ENCODE measurements at regions not wholly inside any gene's neighbourhood (a gene's known extent, or its start where the extent isn't known, plus 50 kb on each side); places are given as distances from the start of the nearest gene placed in this dataset.

DNA sequence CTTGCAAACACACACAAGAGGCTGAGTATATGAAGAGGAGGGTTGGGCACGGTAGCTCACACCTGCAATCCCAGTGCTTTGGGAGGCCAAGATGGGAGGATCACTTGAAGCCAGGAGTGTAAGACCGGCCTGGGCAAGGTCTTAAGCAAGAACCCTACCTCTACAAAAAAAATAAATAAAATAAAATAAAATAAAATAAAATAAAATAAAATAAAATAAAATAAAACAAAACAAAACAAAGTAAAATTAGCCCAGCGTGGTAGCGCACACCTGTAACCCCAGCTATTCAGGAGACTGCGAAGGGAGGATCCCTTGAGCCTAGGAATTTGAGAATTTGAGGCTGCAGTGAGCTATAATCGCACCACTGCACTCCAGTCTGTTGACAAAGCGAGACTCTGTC lies 337.9 kb downstream of the SHANK2 start:
- no peak for DNase-seq

- no peak for DNase-seq
Observed at GRCh38 chr11:70915158-70915985, 337.0 kb downstream of the SHANK2 start.

DNA sequence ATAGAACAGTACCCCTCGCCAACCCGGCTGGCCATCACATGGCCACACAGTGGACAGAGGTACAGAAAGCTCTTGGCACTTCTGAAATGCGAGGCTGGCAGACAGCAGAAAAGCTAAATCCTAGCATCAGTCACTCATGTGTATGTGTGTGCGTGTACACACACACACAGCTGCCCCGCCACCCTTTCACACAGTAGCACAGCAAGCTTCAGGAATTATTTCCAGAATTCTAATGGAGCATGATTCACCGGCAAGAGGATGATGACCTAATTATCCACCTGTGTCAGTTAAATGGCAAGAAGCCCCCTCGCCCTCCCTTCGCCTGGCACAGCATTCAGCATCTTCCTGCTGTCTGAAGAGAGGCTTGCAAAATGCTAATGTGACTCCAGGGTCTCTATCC lies 336.0 kb downstream of the SHANK2 start:
- DNase-seq = no peak

DNA sequence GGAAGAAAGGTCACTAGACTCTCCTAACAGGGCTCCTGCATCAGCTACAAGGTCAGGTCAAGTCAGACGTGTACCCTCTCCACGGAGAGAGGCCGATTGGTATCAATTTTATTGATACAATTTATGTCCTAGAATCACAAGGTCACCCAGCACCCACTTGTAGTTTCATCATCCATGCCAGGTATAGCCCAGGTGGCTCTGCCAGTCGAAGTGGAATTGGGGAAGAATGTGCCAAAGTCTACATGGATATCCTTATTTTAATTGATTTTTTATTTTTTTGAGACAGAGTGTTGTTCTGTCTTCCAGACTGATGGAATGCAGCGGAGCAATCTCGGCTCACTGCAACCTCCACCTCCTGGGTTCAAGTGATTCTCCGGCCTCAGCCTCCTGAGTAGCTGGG lies 334.1 kb downstream of the SHANK2 start:
- DNase-seq = no peak

DNA sequence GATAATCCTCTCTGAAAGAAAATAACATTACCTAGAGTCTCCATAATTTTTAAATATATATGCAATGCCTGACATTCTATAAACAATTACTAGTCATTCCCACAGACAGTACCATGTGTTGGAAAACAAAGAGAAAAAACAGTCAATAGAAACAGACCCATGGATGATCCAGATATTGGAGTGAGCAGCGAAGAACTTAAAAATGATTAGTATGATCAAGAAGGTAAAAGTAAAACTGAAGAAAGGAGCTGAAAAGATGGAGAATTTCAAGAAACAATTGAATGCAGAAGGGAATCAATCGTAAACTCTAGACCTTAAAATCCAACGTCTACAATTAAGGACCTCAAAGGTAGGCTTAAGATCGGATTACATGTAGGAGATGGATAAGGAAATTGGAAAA lies 330.6 kb downstream of the SHANK2 start:
- DNase-seq = no peak

DNA sequence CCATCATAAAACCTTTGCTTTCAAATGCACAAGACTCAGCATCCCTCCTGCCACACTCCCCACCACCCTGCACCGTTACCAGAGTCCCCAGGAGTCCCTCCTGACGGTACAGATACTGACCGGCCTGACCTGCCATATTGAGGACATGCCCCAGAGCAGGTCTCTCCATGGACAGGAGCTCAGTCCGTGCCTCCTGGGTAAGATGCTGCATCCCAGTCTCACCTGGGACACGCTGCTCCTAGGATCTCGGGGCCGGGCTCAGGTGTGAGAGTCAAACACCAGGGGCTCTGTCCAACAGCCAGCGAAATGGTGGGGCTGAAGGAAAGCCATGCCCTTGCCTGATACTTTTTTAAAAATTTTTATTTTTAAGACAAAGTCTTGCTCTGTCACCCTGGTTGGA lies 328.3 kb downstream of the SHANK2 start:
- DNase-seq = no peak

DNA sequence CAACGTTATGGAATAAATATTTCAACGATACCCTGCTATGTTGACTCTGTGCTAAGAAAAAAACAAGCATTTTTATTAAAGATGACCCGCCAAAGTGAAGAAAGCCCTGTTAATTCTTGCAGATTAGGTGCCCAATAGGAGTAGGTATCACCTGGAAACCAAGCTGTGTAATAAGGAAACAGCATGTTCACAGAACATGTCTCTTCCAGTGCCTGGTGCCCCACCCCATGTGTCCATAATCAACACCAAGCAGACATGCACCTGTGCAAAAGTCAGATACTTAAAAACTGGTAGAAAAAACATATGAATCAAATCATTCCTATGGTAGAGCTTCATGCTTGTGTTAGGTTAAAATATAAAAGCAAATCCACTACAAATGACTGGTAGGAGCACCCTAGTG lies 327.1 kb downstream of the SHANK2 start:
- DNase-seq = no peak

GRCh38 chr11:70926543-70927201 lies 325.7 kb downstream of the SHANK2 start:
- DNase-seq = no peak

GRCh38 chr11:70928854-70929598 lies 323.4 kb downstream of the SHANK2 start:
- no peak for DNase-seq

DNA sequence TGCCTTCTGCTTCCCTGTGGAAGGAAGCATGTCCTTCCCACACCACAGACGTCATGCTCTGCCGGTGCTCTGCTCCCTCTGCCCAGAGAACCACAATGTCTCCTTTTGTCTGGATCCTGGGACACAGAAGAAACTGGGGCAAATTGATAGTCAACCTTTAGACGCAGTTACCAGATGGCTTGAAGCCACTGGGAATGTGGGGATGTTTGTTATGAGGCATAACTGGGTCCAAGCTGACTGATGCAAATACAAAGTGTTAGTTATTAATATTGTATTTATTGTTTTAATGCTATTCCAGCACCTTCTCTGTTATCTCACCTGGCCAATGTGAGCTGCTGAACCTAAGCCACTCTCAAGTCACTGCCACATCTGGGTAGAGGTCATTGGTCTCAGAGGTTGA lies 322.2 kb downstream of the SHANK2 start:
- DNase-seq = no peak

- no peak for DNase-seq
Observed at GRCh38 chr11:70931430-70931829, 320.9 kb downstream of the SHANK2 start.

DNA sequence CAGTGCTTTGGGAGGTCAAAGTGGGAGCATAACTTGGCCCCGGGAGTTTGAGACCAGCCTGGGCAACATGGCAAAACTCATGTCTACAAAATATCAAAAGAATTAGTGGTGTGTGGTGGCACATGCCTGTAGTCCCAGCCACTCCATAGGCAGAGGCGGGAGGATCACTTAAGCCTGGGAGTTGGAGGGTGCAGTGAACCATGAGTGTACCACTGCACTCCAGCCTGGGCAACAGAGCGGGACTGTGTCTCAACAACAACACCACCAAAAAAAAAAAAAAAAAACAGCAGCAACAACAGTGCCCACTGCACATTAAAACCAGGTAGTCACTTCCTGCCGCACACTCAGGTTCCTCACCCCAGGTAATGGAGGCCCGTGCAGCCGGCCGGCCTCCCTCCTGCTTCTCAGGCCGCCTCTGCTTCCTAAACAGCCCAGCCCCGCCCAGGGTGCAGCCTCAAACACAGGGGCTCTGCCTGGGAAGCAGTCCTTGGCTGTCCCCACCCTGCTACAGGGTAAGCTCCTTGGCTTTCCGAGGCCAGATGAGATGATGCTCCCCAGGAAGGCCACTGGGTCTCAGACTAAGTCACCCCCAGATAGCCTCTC lies 318.3 kb downstream of the SHANK2 start:
- no peak for DNase-seq

GRCh38 chr11:70935006-70935768 lies 317.2 kb downstream of the SHANK2 start:
- no peak for DNase-seq

DNA sequence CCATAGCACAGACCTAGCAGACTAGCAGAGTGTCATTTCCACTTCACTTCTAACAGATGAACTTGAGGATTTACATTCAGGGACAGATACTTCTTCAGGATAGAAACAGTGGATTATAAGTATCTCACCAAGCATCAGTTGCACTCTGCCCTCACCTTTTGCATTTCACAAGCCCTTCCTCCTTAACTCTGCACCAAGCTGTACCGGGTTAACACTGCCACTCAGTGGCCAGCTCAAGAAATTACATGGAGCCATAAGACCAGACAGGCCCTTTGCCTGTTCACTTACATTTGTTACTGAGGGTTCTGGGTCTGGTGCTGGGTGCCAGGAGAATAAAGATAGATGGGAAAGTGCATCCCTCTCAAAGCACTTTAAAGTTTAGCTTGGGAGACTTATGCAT lies 309.8 kb downstream of the SHANK2 start:
- DNase-seq = no peak

- no peak for DNase-seq
Observed at GRCh38 chr11:70944141-70944540, 308.2 kb downstream of the SHANK2 start.

DNA sequence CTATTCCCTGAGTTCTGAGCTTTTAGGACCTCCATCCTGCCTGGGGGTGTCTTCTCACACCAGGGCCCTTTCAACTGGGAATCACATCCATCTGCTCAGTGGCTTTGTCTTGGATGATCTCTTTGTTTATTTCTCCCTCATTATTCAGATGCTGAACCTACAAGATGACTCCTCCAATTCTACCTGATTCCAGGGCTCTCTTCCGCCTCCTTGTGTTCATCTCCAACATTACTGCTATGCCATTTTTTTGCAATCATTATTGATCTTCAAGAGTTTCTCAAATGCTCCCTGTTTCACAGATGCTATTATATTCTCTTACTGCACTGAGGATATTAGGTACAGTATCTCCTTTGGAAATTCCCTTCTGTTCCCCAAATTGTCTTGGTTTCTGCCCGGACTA lies 307.7 kb downstream of the SHANK2 start:
- no peak for DNase-seq

DNA sequence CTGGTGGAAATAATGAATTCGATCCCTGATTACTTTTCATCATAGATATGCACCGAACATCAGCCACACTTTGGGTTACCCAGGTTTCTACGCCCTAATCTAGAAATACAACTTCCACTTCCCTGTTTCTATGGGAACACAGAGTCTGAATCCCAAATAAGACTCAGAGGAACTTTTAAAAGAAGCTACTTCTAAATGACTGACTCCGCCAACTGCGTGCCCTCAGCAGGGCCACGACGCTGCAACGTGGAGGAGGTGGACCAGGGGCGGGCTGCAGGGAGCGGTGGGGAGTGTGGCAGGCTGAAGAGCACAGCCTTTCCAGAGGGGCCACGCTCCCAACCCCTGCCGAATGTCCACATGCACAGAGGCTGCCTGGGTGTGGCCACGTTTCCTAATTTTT lies 304.0 kb downstream of the SHANK2 start:
- DNase-seq = no peak

DNA sequence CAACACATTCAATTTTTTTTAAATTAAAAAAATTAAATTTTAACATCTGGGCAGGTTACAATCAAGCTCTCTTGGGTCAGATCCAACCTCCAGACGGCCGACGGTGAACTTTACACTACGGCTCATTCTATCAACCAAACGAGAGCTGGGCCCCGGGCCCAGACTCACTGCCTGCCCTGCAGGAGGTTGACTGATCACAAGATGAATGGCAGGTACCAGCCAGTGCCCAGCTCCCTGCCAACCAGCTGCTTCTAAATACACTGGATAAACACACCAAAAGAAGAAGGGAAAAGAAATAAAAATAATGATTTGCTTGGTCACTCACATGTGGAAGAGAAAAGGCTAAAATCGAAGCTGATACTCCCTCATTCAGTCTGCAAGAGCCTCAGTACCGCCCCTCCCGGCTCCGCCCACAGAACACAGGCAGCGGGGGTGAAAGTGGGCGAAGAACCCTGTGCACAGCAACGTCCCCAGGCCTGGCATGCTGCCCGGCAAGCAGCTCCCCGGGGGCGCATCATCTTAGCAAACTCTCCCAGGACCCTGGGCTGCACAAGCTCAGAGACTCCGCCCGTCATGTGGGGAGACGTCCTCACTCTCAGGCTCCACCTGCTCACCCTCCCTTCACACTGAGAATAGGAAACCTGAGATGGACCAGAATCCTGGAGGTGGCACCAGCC lies 303.4 kb downstream of the SHANK2 start:
- no peak for DNase-seq

GRCh38 chr11:70951139-70951804 lies 301.1 kb downstream of the SHANK2 start:
- no peak for DNase-seq

DNA sequence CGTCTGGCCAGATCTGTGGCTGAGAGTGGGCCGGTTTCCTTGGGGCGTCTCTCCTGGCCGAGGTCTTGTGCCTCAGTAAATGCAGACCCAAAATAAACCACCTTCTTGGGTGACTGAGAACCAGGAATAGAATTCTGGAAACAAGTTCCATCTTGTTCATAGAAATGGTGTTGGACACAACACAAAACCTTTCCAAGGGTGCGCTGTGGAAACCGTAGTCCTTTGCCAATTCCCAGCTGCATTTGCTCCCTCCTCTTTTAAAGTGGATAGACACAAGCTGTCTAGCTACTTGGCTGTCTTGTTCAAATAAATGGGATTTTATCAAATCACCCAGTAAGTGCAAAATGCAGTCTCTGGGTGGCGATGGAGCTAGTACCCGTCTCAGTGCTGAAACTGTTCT lies 300.2 kb downstream of the SHANK2 start:
- no peak for DNase-seq

GRCh38 chr11:70953720-70954119 lies 298.7 kb downstream of the SHANK2 start:
- no peak for DNase-seq

Data from effector CD8-positive, alpha-beta T cell (primary cell).